ENCODE measurements at regions not wholly inside any gene's neighbourhood (a gene's known extent, or its start where the extent isn't known, plus 50 kb on each side); places are given as distances from the start of the nearest gene placed in this dataset.

DNA sequence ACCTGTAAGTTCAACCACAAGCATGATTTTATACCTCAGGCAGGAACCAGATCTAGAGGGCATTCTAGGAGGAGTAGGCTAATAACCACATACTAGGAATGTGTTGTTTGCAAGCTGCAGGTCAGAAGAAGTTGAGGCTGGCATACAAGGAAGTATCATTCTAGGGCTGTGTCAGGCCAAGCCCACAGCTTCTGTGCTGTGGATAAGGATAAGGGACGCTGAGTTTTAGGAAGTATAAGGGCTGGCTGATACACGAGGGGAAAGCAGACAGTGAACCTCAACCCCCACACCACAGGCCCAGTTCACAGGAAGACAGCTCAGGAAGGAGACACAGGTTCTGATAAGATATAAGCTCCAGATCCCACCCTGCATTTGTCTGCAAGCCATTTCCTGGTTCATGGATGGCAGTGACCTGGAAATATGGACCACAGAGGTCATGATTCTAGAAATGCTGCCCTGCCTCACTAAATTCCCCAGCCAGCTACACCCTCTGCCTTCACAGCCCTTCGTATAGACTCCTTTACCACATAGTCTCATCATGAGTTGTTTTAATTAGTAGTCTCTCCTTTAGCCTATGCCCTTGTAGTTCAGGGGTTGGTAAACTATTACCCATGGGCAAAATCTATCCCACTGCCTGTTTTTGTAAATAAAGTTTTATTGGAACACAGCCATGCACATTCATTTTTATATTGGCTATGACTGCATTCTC lies 260.7 kb downstream of the OPA1 start:
- peak overlapping the region in 1 of 2 donors; percentile 58 for H3K9ac ChIP-seq (ENCODE audit: low read depth in 1 of 2, low read length in 2 of 2)
- H3K27me3 ChIP-seq (ENCODE audit: control insufficient read depth in 2 of 2, insufficient read depth in 2 of 2, low read length in 2 of 2) = no peaks in the 10 kb centered on the region
- peaks cover 11 to 31% of the 10 kb centered on the region in 2 donors for H3K4me1 ChIP-seq (ENCODE audit: control insufficient read depth in 2 of 2, insufficient read depth in 2 of 2, low read length in 2 of 2)
- H3K4me3 ChIP-seq (ENCODE audit: low read length in 2 of 2) = no peak overlapping the region
- H3K27ac ChIP-seq (ENCODE audit: low read depth in 2 of 2, low read length in 2 of 2) = peak overlapping the region; percentile 85 to 87
- no peaks in the 10 kb centered on the region for H3K36me3 ChIP-seq (ENCODE audit: control insufficient read depth in 2 of 2, insufficient read depth in 2 of 2, low read length in 2 of 2)
- no peaks in the 10 kb centered on the region for H3K9me3 ChIP-seq (ENCODE audit: control insufficient read depth in 2 of 2, low read length in 2 of 2)

DNA sequence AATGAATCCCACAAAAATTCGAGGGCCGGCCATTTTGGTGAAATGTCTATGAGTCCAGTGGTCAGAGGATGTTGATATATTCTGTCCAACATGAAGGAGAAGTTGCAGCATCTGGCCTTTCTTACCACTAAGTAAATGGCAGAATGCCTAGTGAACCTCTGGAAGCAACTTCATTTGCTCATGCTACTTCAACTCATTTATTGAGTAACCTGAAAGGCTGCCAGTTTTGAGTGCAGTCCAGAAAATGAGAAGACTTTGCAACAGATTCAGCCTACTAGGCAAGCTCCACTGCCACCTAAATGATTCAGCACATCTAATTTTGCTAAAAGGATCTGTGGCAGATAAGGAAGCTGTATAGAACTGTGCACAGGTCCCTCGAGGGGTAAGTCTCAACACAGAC lies 265.0 kb downstream of the OPA1 start:
- Histone ChIP-seq H3K27me3 (ENCODE audit: control insufficient read depth in 2 of 2, insufficient read depth in 2 of 2, low read length in 2 of 2) (no peaks in the 10 kb centered on the region), H3K4me3 (ENCODE audit: low read length in 2 of 2) (no peak overlapping the region), H3K9ac (ENCODE audit: low read depth in 1 of 2, low read length in 2 of 2) (no peak overlapping the region), H3K36me3 (ENCODE audit: control insufficient read depth in 2 of 2, insufficient read depth in 2 of 2, low read length in 2 of 2) (no peaks in the 10 kb centered on the region), H3K4me1 (ENCODE audit: control insufficient read depth in 2 of 2, insufficient read depth in 2 of 2, low read length in 2 of 2) (peaks cover 11 to 18% of the 10 kb centered on the region in 2 donors), H3K27ac (ENCODE audit: low read depth in 2 of 2, low read length in 2 of 2) (no peak overlapping the region), H3K9me3 (ENCODE audit: control insufficient read depth in 2 of 2, low read length in 2 of 2) (no peaks in the 10 kb centered on the region)

DNA sequence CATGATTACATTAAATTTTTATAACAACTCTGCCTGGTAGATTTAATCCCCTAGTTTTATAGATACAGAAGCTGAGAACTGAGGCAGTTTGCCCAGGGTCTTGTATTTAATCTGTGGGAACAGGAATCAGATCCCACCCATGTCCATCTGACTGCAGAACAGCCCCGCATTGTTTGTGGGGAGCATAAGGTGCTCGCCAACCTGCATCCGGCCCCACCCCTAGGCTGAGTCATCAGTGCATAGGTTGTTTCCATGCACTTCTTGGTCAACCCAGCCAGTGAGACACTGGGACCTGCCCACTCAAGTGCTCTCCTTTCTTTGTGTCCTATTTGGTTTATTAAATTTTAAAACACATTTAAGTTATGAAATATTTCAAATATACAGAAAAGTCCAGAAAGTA lies 266.2 kb downstream of the OPA1 start:
- Histone ChIP-seq H3K9me3 (ENCODE audit: control insufficient read depth in 2 of 2, low read length in 2 of 2) (no peaks in the 10 kb centered on the region), H3K4me1 (ENCODE audit: control insufficient read depth in 2 of 2, insufficient read depth in 2 of 2, low read length in 2 of 2) (peaks cover 4 to 8% of the 10 kb centered on the region in 2 donors), H3K36me3 (ENCODE audit: control insufficient read depth in 2 of 2, insufficient read depth in 2 of 2, low read length in 2 of 2) (no peaks in the 10 kb centered on the region), H3K27ac (ENCODE audit: low read depth in 2 of 2, low read length in 2 of 2) (no peak overlapping the region), H3K4me3 (ENCODE audit: low read length in 2 of 2) (no peak overlapping the region), H3K27me3 (ENCODE audit: control insufficient read depth in 2 of 2, insufficient read depth in 2 of 2, low read length in 2 of 2) (no peaks in the 10 kb centered on the region), H3K9ac (ENCODE audit: low read depth in 1 of 2, low read length in 2 of 2) (no peak overlapping the region)

DNA sequence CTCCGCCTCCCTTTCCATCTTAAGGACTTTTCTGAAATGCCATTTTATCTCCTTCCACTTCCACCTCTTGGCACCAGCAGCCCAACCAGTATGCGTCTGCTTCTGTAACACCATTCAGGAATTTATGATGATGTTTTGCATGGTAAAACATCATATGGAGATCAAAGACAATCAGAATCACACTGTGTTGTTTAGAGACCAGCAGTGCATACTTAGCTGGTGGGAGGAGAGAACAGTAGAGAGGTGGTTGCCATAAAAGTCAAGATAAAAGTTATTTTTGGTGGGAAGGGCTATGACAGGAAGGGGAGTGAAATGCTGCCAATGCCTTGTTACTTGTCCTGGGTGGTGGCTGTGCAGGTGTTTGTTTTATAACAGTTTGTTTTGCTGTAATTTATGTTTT lies 268.0 kb downstream of the OPA1 start:
- Histone ChIP-seq H3K4me1 (ENCODE audit: control insufficient read depth in 2 of 2, insufficient read depth in 2 of 2, low read length in 2 of 2) (peaks cover 3 to 4% of the 10 kb centered on the region in 2 donors), H3K27me3 (ENCODE audit: control insufficient read depth in 2 of 2, insufficient read depth in 2 of 2, low read length in 2 of 2) (no peaks in the 10 kb centered on the region), H3K9ac (ENCODE audit: low read depth in 1 of 2, low read length in 2 of 2) (no peak overlapping the region), H3K4me3 (ENCODE audit: low read length in 2 of 2) (no peak overlapping the region), H3K27ac (ENCODE audit: low read depth in 2 of 2, low read length in 2 of 2) (no peak overlapping the region), H3K36me3 (ENCODE audit: control insufficient read depth in 2 of 2, insufficient read depth in 2 of 2, low read length in 2 of 2) (no peaks in the 10 kb centered on the region), H3K9me3 (ENCODE audit: control insufficient read depth in 2 of 2, low read length in 2 of 2) (no peaks in the 10 kb centered on the region)

DNA sequence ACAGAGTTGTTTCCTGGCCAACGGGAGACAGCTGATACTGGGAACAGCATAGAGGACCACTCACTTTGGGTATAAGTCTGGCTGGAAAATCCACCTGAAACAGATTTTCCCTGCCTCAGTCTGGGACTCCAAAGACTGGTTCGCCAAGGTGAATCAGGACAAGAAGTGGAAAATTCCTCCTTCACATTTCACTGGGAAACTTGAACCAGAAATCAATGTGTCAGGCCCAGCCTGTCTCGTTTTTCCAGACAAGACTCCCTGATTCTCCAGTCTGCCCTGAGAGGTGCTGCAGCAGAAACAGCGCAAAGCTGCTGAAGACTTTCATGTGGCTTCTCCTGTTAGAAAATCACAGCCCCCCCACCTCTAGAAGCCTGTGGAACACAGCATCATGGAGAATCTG lies 269.8 kb downstream of the OPA1 start:
- Histone ChIP-seq H3K36me3 (ENCODE audit: control insufficient read depth in 2 of 2, insufficient read depth in 2 of 2, low read length in 2 of 2) (no peaks in the 10 kb centered on the region), H3K4me1 (ENCODE audit: control insufficient read depth in 2 of 2, insufficient read depth in 2 of 2, low read length in 2 of 2) (peaks cover 3 to 4% of the 10 kb centered on the region in 2 donors), H3K9me3 (ENCODE audit: control insufficient read depth in 2 of 2, low read length in 2 of 2) (no peaks in the 10 kb centered on the region), H3K4me3 (ENCODE audit: low read length in 2 of 2) (no peak overlapping the region), H3K27ac (ENCODE audit: low read depth in 2 of 2, low read length in 2 of 2) (no peak overlapping the region), H3K27me3 (ENCODE audit: control insufficient read depth in 2 of 2, insufficient read depth in 2 of 2, low read length in 2 of 2) (no peaks in the 10 kb centered on the region), H3K9ac (ENCODE audit: low read depth in 1 of 2, low read length in 2 of 2) (no peak overlapping the region)

DNA sequence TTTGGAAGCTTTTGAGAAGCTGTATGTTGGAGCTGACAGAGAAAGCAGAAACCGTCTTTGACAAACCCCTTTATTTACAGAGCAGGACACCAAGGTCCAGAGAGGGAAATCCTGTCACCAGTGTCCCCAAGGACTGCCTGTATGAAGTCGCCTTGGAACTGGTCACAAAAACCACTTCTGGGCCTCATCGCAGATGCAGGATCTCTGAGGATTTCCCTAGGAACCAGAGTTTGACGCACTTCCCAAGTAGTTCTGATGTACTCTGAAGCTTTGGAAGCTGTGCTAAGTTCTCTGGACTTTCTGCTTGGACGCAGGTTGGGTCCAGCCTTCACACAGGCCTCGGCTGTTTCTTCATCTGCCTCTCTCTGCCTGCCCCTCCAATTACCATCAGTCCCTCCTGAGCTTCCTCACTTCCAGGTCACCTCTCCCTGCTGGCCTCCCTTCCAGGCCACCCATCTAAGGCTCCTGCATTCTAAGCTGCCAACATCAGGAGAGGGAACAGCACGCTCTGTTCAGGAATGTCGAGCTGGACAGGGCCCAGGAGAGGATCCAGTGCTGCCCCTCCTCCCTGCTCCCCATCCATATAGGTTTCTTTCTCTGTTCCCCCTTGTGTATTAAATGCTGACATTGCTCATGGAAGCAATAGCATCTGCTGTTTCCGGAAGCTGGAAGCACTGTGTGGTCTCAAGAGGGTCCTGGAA lies 270.8 kb downstream of the OPA1 start:
- no peak overlapping the region for H3K27ac ChIP-seq (ENCODE audit: low read depth in 2 of 2, low read length in 2 of 2)
- no peak overlapping the region for H3K9ac ChIP-seq (ENCODE audit: low read depth in 1 of 2, low read length in 2 of 2)
- no peak overlapping the region for H3K4me3 ChIP-seq (ENCODE audit: low read length in 2 of 2)
- no peaks in the 10 kb centered on the region for H3K27me3 ChIP-seq (ENCODE audit: control insufficient read depth in 2 of 2, insufficient read depth in 2 of 2, low read length in 2 of 2)
- no peaks in the 10 kb centered on the region for H3K9me3 ChIP-seq (ENCODE audit: control insufficient read depth in 2 of 2, low read length in 2 of 2)
- peaks cover 2 to 3% of the 10 kb centered on the region in 2 donors for H3K4me1 ChIP-seq (ENCODE audit: control insufficient read depth in 2 of 2, insufficient read depth in 2 of 2, low read length in 2 of 2)
- H3K36me3 ChIP-seq (ENCODE audit: control insufficient read depth in 2 of 2, insufficient read depth in 2 of 2, low read length in 2 of 2) = no peaks in the 10 kb centered on the region

DNA sequence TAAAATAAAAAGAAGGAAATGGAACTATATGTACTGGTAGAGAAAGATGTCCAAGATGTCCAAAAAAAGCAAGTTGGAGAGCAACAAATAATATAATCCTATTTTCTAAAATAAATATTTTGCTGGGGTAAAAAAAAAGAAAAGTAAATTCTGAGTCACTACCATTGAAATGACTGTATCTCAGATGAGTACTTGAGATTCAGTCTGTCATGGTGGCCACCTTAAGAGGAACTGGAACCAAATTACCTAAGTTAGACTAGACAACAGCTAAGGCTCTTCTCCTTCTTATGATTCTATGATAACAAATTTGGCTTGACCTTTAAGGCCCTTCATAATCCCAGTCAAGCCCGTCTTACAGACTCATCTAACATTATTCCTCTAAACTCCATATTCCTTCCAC lies 270.6 kb upstream of the HES1 start:
- H3K27me3 ChIP-seq (ENCODE audit: control insufficient read depth in 2 of 2, insufficient read depth in 2 of 2, low read length in 2 of 2) = no peaks in the 10 kb centered on the region
- H3K4me3 ChIP-seq (ENCODE audit: low read length in 2 of 2) = no peak overlapping the region
- peaks cover 2 to 3% of the 10 kb centered on the region in 2 donors for H3K4me1 ChIP-seq (ENCODE audit: control insufficient read depth in 2 of 2, insufficient read depth in 2 of 2, low read length in 2 of 2)
- no peaks in the 10 kb centered on the region for H3K9me3 ChIP-seq (ENCODE audit: control insufficient read depth in 2 of 2, low read length in 2 of 2)
- H3K9ac ChIP-seq (ENCODE audit: low read depth in 1 of 2, low read length in 2 of 2) = no peak overlapping the region
- H3K36me3 ChIP-seq (ENCODE audit: control insufficient read depth in 2 of 2, insufficient read depth in 2 of 2, low read length in 2 of 2) = no peaks in the 10 kb centered on the region
- no peak overlapping the region for H3K27ac ChIP-seq (ENCODE audit: low read depth in 2 of 2, low read length in 2 of 2)

DNA sequence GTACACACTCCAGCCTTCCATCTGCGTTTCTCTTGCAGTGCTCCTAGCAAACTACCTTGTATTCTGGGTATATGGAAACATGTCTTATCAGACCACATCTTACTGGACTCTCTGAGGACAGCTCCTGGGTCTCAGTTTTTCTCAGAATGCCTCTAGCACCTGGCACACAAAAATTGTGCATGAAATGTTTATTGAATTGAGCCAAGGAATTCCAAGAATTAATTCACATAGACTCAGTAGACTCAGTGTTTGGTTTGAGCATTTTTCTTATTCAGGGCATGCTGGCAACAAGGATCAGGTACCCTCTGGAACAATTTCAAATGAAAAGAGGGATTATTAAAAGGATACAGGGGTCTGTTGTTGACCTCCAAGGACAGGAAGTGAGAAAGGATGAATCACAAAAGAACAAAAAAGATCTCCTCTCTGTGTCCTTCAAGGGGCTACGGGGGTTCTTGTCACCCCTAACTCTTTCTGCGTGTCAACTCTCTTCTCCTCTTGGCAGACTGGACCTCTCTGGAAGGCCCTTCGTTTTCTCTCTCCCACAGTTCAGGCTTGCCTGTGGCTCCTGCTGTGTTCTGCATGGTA lies 270.0 kb upstream of the HES1 start:
- H3K9ac ChIP-seq (ENCODE audit: low read depth in 1 of 2, low read length in 2 of 2) = no peak overlapping the region
- H3K4me3 ChIP-seq (ENCODE audit: low read length in 2 of 2) = no peak overlapping the region
- no peaks in the 10 kb centered on the region for H3K36me3 ChIP-seq (ENCODE audit: control insufficient read depth in 2 of 2, insufficient read depth in 2 of 2, low read length in 2 of 2)
- H3K4me1 ChIP-seq (ENCODE audit: control insufficient read depth in 2 of 2, insufficient read depth in 2 of 2, low read length in 2 of 2) = peaks cover 2 to 3% of the 10 kb centered on the region in 2 donors
- no peak overlapping the region for H3K27ac ChIP-seq (ENCODE audit: low read depth in 2 of 2, low read length in 2 of 2)
- no peaks in the 10 kb centered on the region for H3K27me3 ChIP-seq (ENCODE audit: control insufficient read depth in 2 of 2, insufficient read depth in 2 of 2, low read length in 2 of 2)
- no peaks in the 10 kb centered on the region for H3K9me3 ChIP-seq (ENCODE audit: control insufficient read depth in 2 of 2, low read length in 2 of 2)

DNA sequence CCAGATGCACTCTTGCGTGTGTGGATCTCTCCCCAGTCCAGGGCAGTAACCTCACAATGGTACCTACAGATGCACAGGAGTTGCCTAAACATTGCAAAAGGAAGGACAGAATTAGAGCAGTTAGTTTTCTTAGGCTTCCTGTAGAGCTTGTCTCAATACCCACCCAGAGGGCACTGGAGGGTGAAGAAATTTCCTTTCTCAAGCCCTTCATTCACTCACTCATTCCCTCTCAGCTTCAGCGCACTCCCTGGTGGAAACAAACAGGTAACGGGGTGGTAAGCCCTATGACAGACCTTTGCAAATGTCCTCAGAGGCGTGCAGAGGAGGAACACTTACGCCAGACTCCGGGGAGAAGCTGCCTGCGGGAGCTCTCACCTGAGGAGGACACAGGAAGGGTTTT lies 267.4 kb upstream of the HES1 start:
- Histone ChIP-seq H3K4me3 (ENCODE audit: low read length in 2 of 2) (no peak overlapping the region), H3K27me3 (ENCODE audit: control insufficient read depth in 2 of 2, insufficient read depth in 2 of 2, low read length in 2 of 2) (no peaks in the 10 kb centered on the region), H3K36me3 (ENCODE audit: control insufficient read depth in 2 of 2, insufficient read depth in 2 of 2, low read length in 2 of 2) (no peaks in the 10 kb centered on the region), H3K27ac (ENCODE audit: low read depth in 2 of 2, low read length in 2 of 2) (no peak overlapping the region), H3K9me3 (ENCODE audit: control insufficient read depth in 2 of 2, low read length in 2 of 2) (no peaks in the 10 kb centered on the region), H3K9ac (ENCODE audit: low read depth in 1 of 2, low read length in 2 of 2) (no peak overlapping the region), H3K4me1 (ENCODE audit: control insufficient read depth in 2 of 2, insufficient read depth in 2 of 2, low read length in 2 of 2) (peaks cover 12 to 20% of the 10 kb centered on the region in 2 donors)

Data from mucosa of rectum (tissue), 2 donors.